ENCODE measurements at regions not wholly inside any gene's neighbourhood (a gene's known extent, or its start where the extent isn't known, plus 50 kb on each side); places are given as distances from the start of the nearest gene placed in this dataset.

- FAIRE-seq (no peak), DNase-seq (no peak)
- Histone ChIP-seq H3K9ac (ENCODE audit: low read length in 3 of 3) (no peak overlapping the region), H3K9me3 (ENCODE audit: control insufficient read depth in 2 of 3, insufficient read depth in 1 of 3, low read length in 3 of 3) (no peaks in the 10 kb centered on the region), H3K36me3 (ENCODE audit: control insufficient read depth in 2 of 3, insufficient read depth in 3 of 3, low read length in 3 of 3) (no peaks in the 10 kb centered on the region), H3K27me3 (ENCODE audit: control insufficient read depth, insufficient read depth, low read length) (no peaks in the 10 kb centered on the region), H3K27ac (ENCODE audit: low read depth in 2 of 2, low read length in 2 of 2) (no peak overlapping the region), H3K4me1 (ENCODE audit: control insufficient read depth in 2 of 3, insufficient read depth in 2 of 3, low read depth in 1 of 3, low read length in 3 of 3) (no peaks in the 10 kb centered on the region), H3K4me3 (ENCODE audit: low read length in 3 of 3) (no peak overlapping the region)
- intact Hi-C loops (cut with DNase I), result no loop called here
- no peak for TF ChIP-seq CTCF (IDR thresholded peaks at IDR 0.05; ENCODE audit: borderline replicate concordance, extremely low read depth, insufficient read depth)
Observed at GRCh38 chr3:88926221-88926620, 181.2 kb upstream of the EPHA3 start.

- TF ChIP-seq CTCF (IDR thresholded peaks at IDR 0.05; ENCODE audit: borderline replicate concordance, extremely low read depth, insufficient read depth), result no peak
- intact Hi-C loops (cut with DNase I), result no loop called here
- FAIRE-seq (no peak), DNase-seq (no peak)
- Histone ChIP-seq H3K9ac (ENCODE audit: low read length in 3 of 3) (no peak overlapping the region), H3K4me1 (ENCODE audit: control insufficient read depth in 2 of 3, insufficient read depth in 2 of 3, low read depth in 1 of 3, low read length in 3 of 3) (no peaks in the 10 kb centered on the region), H3K27ac (ENCODE audit: low read depth in 2 of 2, low read length in 2 of 2) (no peak overlapping the region), H3K9me3 (ENCODE audit: control insufficient read depth in 2 of 3, insufficient read depth in 1 of 3, low read length in 3 of 3) (no peaks in the 10 kb centered on the region), H3K4me3 (ENCODE audit: low read length in 3 of 3) (no peak overlapping the region), H3K27me3 (ENCODE audit: control insufficient read depth, insufficient read depth, low read length) (no peaks in the 10 kb centered on the region), H3K36me3 (ENCODE audit: control insufficient read depth in 2 of 3, insufficient read depth in 3 of 3, low read length in 3 of 3) (no peaks in the 10 kb centered on the region)
Observed at GRCh38 chr3:88930611-88931010, 176.8 kb upstream of the EPHA3 start.

- TF ChIP-seq CTCF (IDR thresholded peaks at IDR 0.05; ENCODE audit: borderline replicate concordance, extremely low read depth, insufficient read depth), result no peak
- no peak for DNase-seq
- Histone ChIP-seq H3K9ac (ENCODE audit: low read length in 3 of 3) (no peak overlapping the region), H3K9me3 (ENCODE audit: control insufficient read depth in 2 of 3, insufficient read depth in 1 of 3, low read length in 3 of 3) (no peaks in the 10 kb centered on the region), H3K4me3 (ENCODE audit: low read length in 3 of 3) (no peak overlapping the region), H3K27ac (ENCODE audit: low read depth in 2 of 2, low read length in 2 of 2) (no peak overlapping the region), H3K4me1 (ENCODE audit: control insufficient read depth in 2 of 3, insufficient read depth in 2 of 3, low read depth in 1 of 3, low read length in 3 of 3) (no peaks in the 10 kb centered on the region), H3K27me3 (ENCODE audit: control insufficient read depth, insufficient read depth, low read length) (no peaks in the 10 kb centered on the region), H3K36me3 (ENCODE audit: control insufficient read depth in 2 of 3, insufficient read depth in 3 of 3, low read length in 3 of 3) (no peaks in the 10 kb centered on the region)
- FAIRE-seq, result no peak
- intact Hi-C loops (cut with DNase I), result no loop called here
Observed at GRCh38 chr3:88936831-88937230, 170.6 kb upstream of the EPHA3 start.

- Histone ChIP-seq H3K9ac (ENCODE audit: low read length in 3 of 3) (no peak overlapping the region), H3K4me3 (ENCODE audit: low read length in 3 of 3) (no peak overlapping the region), H3K4me1 (ENCODE audit: control insufficient read depth in 2 of 3, insufficient read depth in 2 of 3, low read depth in 1 of 3, low read length in 3 of 3) (no peaks in the 10 kb centered on the region), H3K9me3 (ENCODE audit: control insufficient read depth in 2 of 3, insufficient read depth in 1 of 3, low read length in 3 of 3) (no peaks in the 10 kb centered on the region), H3K27ac (ENCODE audit: low read depth in 2 of 2, low read length in 2 of 2) (no peak overlapping the region), H3K27me3 (ENCODE audit: control insufficient read depth, insufficient read depth, low read length) (no peaks in the 10 kb centered on the region), H3K36me3 (ENCODE audit: control insufficient read depth in 2 of 3, insufficient read depth in 3 of 3, low read length in 3 of 3) (no peaks in the 10 kb centered on the region)
- intact Hi-C loops (cut with DNase I), result no loop called here
- no peak for TF ChIP-seq CTCF (IDR thresholded peaks at IDR 0.05; ENCODE audit: borderline replicate concordance, extremely low read depth, insufficient read depth)
- no peak for DNase-seq
- FAIRE-seq, result no peak
Observed at GRCh38 chr3:88940296-88940695, 167.1 kb upstream of the EPHA3 start.
